K562 (cell line): ENCODE measurements at regions not wholly inside any gene's neighbourhood (a gene's known extent, or its start where the extent isn't known, plus 50 kb on each side); places are given as distances from the start of the nearest gene placed in this dataset.

ENCODE experiments used
- ARNT ChIP-seq, 2 experiments: fragments of 450-650 bp; IDR thresholded peaks; 2 replicates each; pipeline ENCODE4 v1.6.1; 2016; ENCODE audit warnings: mild to moderate bottlenecking in 1 of 2
- CBFB ChIP-seq: sonication (generic); formaldehyde crosslinking; IDR thresholded peaks from 2 replicates; pipeline ENCODE4 v1.4.0; 2020; ENCODE audit warnings: mild to moderate bottlenecking, missing genetic modification reagents
- CC2D1A ChIP-seq: fragments of 450-650 bp; IDR thresholded peaks from 2 replicates; pipeline ENCODE4 v1.6.1; 2017; ENCODE audit warnings: mild to moderate bottlenecking
- CTBP1 ChIP-seq: fragments of 450-650 bp; IDR thresholded peaks from 2 replicates; pipeline ENCODE4 v1.6.1; 2016; ENCODE audit warnings: borderline replicate concordance
- HNRNPLL ChIP-seq: fragments of 200-400 bp; formaldehyde crosslinking; IDR thresholded peaks from 2 replicates; pipeline ENCODE4 v1.6.1; 2017; ENCODE audit warnings: low read length, low read depth, mild to moderate bottlenecking; ENCODE audit not compliant: poor library complexity, severe bottlenecking
- KAT2B ChIP-seq: IDR thresholded peaks from one replicate; pipeline ENCODE4 v1.6.1; 2012; ENCODE audit warnings: low read depth, mild to moderate bottlenecking, control low read depth, inconsistent platforms, low read length, moderate library complexity
- MLX ChIP-seq, 2 experiments: fragments of 450-650 bp in 1 of 2; sonication (generic) in 1 of 2; formaldehyde crosslinking; conservative IDR thresholded peaks; 2 replicates each; pipeline versions ENCODE4 v1.4.0 to v1.8.1; 2020 to 2022; ENCODE audit warnings: mild to moderate bottlenecking in 1 of 2, missing genetic modification reagents in 1 of 2
- NCOA6 ChIP-seq: fragments of 450-650 bp; IDR thresholded peaks from 2 replicates; pipeline ENCODE4 v1.6.1; 2017; ENCODE audit warnings: mild to moderate bottlenecking
- NEUROD1 ChIP-seq: fragments of 150-350 bp; IDR thresholded peaks from 2 replicates; pipeline ENCODE4 v1.6.1; 2014; ENCODE audit warnings: borderline replicate concordance, low read length, low read depth; ENCODE audit not compliant: partially characterized antibody
- NKRF ChIP-seq: fragments of 450-650 bp; IDR thresholded peaks from 2 replicates; pipeline ENCODE4 v1.6.1; 2016; ENCODE audit warnings: borderline replicate concordance
- PHF8 ChIP-seq: fragments of 200-600 bp; sonication (generic); IDR thresholded peaks from 2 replicates; pipeline ENCODE4 v1.6.1; 2012; ENCODE audit warnings: mixed run types, mild to moderate bottlenecking, inconsistent platforms, low read length, moderate library complexity, borderline replicate concordance
- SAFB2 ChIP-seq: fragments of 200-400 bp; formaldehyde crosslinking; IDR thresholded peaks from 2 replicates; pipeline ENCODE4 v1.6.1; 2018; ENCODE audit warnings: borderline replicate concordance, low read length, low read depth, moderate library complexity; ENCODE audit not compliant: severe bottlenecking
- SIN3B ChIP-seq: fragments of 450-650 bp; IDR thresholded peaks from 2 replicates; pipeline ENCODE4 v1.6.1; 2017; ENCODE audit warnings: low read depth, mild to moderate bottlenecking, moderate library complexity
- SMARCA4 ChIP-seq: fragments of 450-650 bp; IDR thresholded peaks from 2 replicates; pipeline ENCODE4 v1.6.1; 2016
- SNRNP70 ChIP-seq: fragments of 200-400 bp; formaldehyde crosslinking; optimal IDR thresholded peaks from 2 replicates; pipeline ENCODE3; 2017; ENCODE audit warnings: low read depth, low read length
- TEAD1 ChIP-seq, 2 experiments: fragments of 450-650 bp in 1 of 2; sonication (generic) in 1 of 2; formaldehyde crosslinking; IDR thresholded peaks; 2 replicates each; pipeline versions ENCODE4 v1.4.0 to v1.8.0; 2020 to 2022; ENCODE audit warnings: mild to moderate bottlenecking in 2 of 2, missing genetic modification reagents in 1 of 2
- TFAM ChIP-seq: fragments of 250-450 bp; sonication (Bioruptor Pico); conservative IDR thresholded peaks from 2 replicates; pipeline ENCODE4 v1.5.0; 2021; ENCODE audit warnings: mild to moderate bottlenecking, moderate library complexity
- ZNF175 ChIP-seq: fragments of 200-800 bp; sonication (Bioruptor generic); IDR thresholded peaks from 2 replicates; pipeline ENCODE4 v1.6.1; 2016; ENCODE audit warnings: low read depth, mild to moderate bottlenecking, missing genetic modification characterization, missing compliant biosample characterization
- ZNF551 ChIP-seq: fragments of 250-450 bp; sonication (Bioruptor Pico); IDR thresholded peaks from 2 replicates; pipeline ENCODE4 v1.5.0; 2021; ENCODE audit warnings: mild to moderate bottlenecking, moderate library complexity
- ZNF740 ChIP-seq, 3 experiments: fragments of 200-800 bp in 1 of 3; sonication (Bioruptor generic) in 1 of 3; sonication (generic) in 1 of 3; formaldehyde crosslinking in 1 of 3; IDR thresholded peaks; 2 replicates each; pipeline versions ENCODE4 v1.6.1 to v1.8.0; 2016 to 2022; ENCODE audit warnings: mild to moderate bottlenecking in 2 of 3, missing compliant biosample characterization in 2 of 3, missing genetic modification characterization in 2 of 3, missing genetic modification reagents in 1 of 3
- TF ChIP-seq, protein P1 (sequence below): IDR thresholded peaks from 2 replicates; pipeline ENCODE4 v1.6.1; 2011; ENCODE audit not compliant: insufficient read length; ENCODE audit errors: extremely low read depth
- TF ChIP-seq, protein P2 (sequence below): fragments of 450-650 bp; IDR thresholded peaks from 2 replicates; pipeline ENCODE4 v1.6.1; 2018; ENCODE audit warnings: mild to moderate bottlenecking, low read depth; ENCODE audit not compliant: partially characterized antibody

GRCh38 chr3:20890111-20890519 lies 704.1 kb upstream of the SGO1 start (continued):
- TF ChIP-seq NEUROD1 (no peak), ARNT (IDR thresholded peaks at IDR 0.05) (peak in 1 of 2 experiments; percentile 52; a peak in 1 of 4 replicates), ZNF551 (CRISPR knock-in tag) (no peak), SIN3B (no peak), KAT2B (no peak), ZNF740 (CRISPR knock-in tag; IDR thresholded peaks at IDR 0.05) (no peak), ZNF740 (tag; IDR thresholded peaks at IDR 0.05) (no peak), NCOA6 (no peak), CBFB (no peak), HNRNPLL (no peak), ZNF175 (CRISPR knock-in tag) (no peak), SNRNP70 (no peak), SMARCA4 (peak; percentile 89), CTBP1 (0 out of 2 replicates have a peak, but pooled peaks have one; percentile 33), NKRF (no peak), TFAM (CRISPR knock-in tag) (no peak), PHF8 (no peak), SAFB2 (no peak), CC2D1A (peak; percentile 77; the same call in 1 of the 2 replicates), MLX (CRISPR knock-in tag; conservative IDR thresholded peaks at IDR 0.05) (no peak), TEAD1 (CRISPR knock-in tag; IDR thresholded peaks at IDR 0.05) (0 out of 4 replicates have a peak, but pooled peaks of 1 of the 2 experiments have one; percentile 41)
- TF ChIP-seq, protein P1, sequence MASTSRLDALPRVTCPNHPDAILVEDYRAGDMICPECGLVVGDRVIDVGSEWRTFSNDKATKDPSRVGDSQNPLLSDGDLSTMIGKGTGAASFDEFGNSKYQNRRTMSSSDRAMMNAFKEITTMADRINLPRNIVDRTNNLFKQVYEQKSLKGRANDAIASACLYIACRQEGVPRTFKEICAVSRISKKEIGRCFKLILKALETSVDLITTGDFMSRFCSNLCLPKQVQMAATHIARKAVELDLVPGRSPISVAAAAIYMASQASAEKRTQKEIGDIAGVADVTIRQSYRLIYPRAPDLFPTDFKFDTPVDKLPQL, result no peak
- TF ChIP-seq, protein P2, sequence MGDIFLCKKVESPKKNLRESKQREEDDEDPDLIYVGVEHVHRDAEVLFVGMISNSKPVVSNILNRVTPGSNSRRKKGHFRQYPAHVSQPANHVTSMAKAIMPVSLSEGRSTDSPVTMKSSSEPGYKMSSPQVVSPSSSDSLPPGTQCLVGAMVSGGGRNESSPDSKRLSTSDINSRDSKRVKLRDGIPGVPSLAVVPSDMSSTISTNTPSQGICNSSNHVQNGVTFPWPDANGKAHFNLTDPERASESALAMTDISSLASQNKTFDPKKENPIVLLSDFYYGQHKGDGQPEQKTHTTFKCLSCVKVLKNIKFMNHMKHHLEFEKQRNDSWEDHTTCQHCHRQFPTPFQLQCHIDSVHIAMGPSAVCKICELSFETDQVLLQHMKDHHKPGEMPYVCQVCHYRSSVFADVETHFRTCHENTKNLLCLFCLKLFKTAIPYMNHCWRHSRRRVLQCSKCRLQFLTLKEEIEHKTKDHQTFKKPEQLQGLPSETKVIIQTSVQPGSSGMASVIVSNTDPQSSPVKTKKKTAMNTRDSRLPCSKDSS, result no peak
